GM12878 (cell line): ENCODE measurements at regions not wholly inside any gene's neighbourhood (a gene's known extent, or its start where the extent isn't known, plus 50 kb on each side); places are given as distances from the start of the nearest gene placed in this dataset.

Experiments used
- ATAC-seq: fragments of 200-7000 bp; cut with Tn5 transposase; 3 replicates; pipeline ENCODE4 v1.9.1; 2020; ENCODE audit warnings: mild to moderate bottlenecking, moderate library complexity
- BruUV-seq: library from RNA; stranded (reverse); fragments of 400-500 nt; replicated peaks from 2 replicates; lab custom pipeline; 2021; lab: Mats Ljungman, UMichigan
- CTCF ChIA-PET: fragments of 300-600 bp; sonication (Branson Sonifier 250); formaldehyde crosslinking; extraction: SDS; loops from one replicate; lab custom pipeline; 2021; ENCODE audit warnings: inconsistent platforms; lab: Yijun Ruan, JAX
- POLR2A ChIA-PET: fragments of 350-600 bp; formaldehyde crosslinking; extraction: SDS; loops from one replicate; lab custom pipeline; 2021; ENCODE audit warnings: inconsistent platforms; lab: Charles Lee
- RAD21 ChIA-PET: fragments of 300-600 bp; sonication (Branson Sonifier 250); formaldehyde crosslinking; loops from one replicate; lab custom pipeline; 2023; ENCODE audit warnings: antibody characterized with exemption; ENCODE audit not compliant: unreplicated experiment; lab: Charles Lee
- SMC1A ChIA-PET: fragments of 300-600 bp; sonication (Branson Sonifier 250); formaldehyde crosslinking; loops from one replicate; lab custom pipeline; 2023; ENCODE audit not compliant: unreplicated experiment, uncharacterized antibody; lab: Charles Lee
- DNase-seq: peaks from one replicate; pipeline ENCODE4 v3.0.0-alpha.2; 2011; ENCODE audit warnings: low read depth, low spot score
- FAIRE-seq: peaks from 3 replicates; lab custom pipeline; 2011; peaks lifted over from hg19 to GRCh38; lab: Jason Lieb, UNC
- H2AFZ ChIP-seq: 2 replicates; pipeline ENCODE4 v1.6.0; 2011; ENCODE audit warnings: low read depth, low read length, control low read depth; ENCODE audit not compliant: control insufficient read depth
- H3K27ac ChIP-seq: 2 replicates; pipeline ENCODE4 v1.5.1; 2011; ENCODE audit warnings: control low read depth; ENCODE audit not compliant: control insufficient read depth, insufficient read depth
- H3K27me3 ChIP-seq, 2 experiments: replicated peaks in 1 of 2; 2 replicates each; pipeline versions ENCODE4 v1.6.0 to v1.6.1; 2011; ENCODE audit warnings: low read length in 1 of 2; ENCODE audit not compliant: control insufficient read depth in 2 of 2, insufficient read depth in 2 of 2
- H3K36me3 ChIP-seq, 2 experiments: 2 replicates each; pipeline ENCODE4 v1.5.1; 2011; ENCODE audit warnings: low read length in 1 of 2; ENCODE audit not compliant: control insufficient read depth in 2 of 2, insufficient read depth in 2 of 2
- H3K4me1 ChIP-seq: 2 replicates; pipeline ENCODE4 v1.6.1; 2011; ENCODE audit warnings: mild to moderate bottlenecking, low read length, moderate library complexity, mixed read lengths; ENCODE audit not compliant: control insufficient read depth, insufficient read depth
- H3K4me2 ChIP-seq: 2 replicates; pipeline ENCODE4 v1.6.0; 2011; ENCODE audit warnings: control low read depth; ENCODE audit not compliant: control insufficient read depth, insufficient read depth
- H3K4me3 ChIP-seq: fragments of 200-600 bp; sonication (generic); 2 replicates; pipeline ENCODE4 v1.5.1; 2016
- H3K79me2 ChIP-seq: 2 replicates; pipeline ENCODE4 v1.6.0; 2011; ENCODE audit warnings: low read length; ENCODE audit not compliant: control insufficient read depth, insufficient read depth
- H3K9ac ChIP-seq: 2 replicates; pipeline ENCODE4 v1.8.0; 2011; ENCODE audit warnings: low read length, control low read depth, mixed read lengths; ENCODE audit not compliant: control insufficient read depth, insufficient read depth
- H3K9me3 ChIP-seq: replicated peaks from 3 replicates; pipeline ENCODE4 v1.5.1; 2011; ENCODE audit warnings: mild to moderate bottlenecking, low read length; ENCODE audit not compliant: control insufficient read depth, insufficient read depth
- H4K20me1 ChIP-seq: 2 replicates; pipeline ENCODE4 v1.6.0; 2011; ENCODE audit not compliant: control insufficient read depth, insufficient read depth
- ATF7 ChIP-seq: fragments of 450-650 bp; IDR thresholded peaks from 2 replicates; pipeline ENCODE4 v1.6.1; 2016; ENCODE audit warnings: low read depth, mild to moderate bottlenecking
- BCL11A ChIP-seq: IDR thresholded peaks from 2 replicates; pipeline ENCODE4 v1.6.1; 2011; ENCODE audit warnings: low read depth, low read length
- BRCA1 ChIP-seq: IDR thresholded peaks from 2 replicates; pipeline ENCODE4 v1.6.1; 2011; ENCODE audit warnings: low read depth, low read length, improper control_type of control experiment
- CEBPZ ChIP-seq: fragments of 150-350 bp; IDR thresholded peaks from 2 replicates; pipeline ENCODE4 v1.6.1; 2016; ENCODE audit warnings: low read depth, low read length
- EGR1 ChIP-seq, 2 experiments: IDR thresholded peaks; 1 replicate in 1 of 2; 2 replicates in 1 of 2; pipeline ENCODE4 v1.6.1; 2011 to 2012; ENCODE audit warnings: low read depth in 2 of 2, low read length in 2 of 2, borderline replicate concordance in 1 of 2, mild to moderate bottlenecking in 1 of 2, moderate library complexity in 1 of 2
- ESRRA ChIP-seq: IDR thresholded peaks from 2 replicates; pipeline ENCODE4 v1.6.1; 2012; ENCODE audit warnings: mild to moderate bottlenecking, low read length, improper control_type of control experiment
- GABPA ChIP-seq: IDR thresholded peaks from 2 replicates; pipeline ENCODE4 v1.6.1; 2014; ENCODE audit warnings: antibody characterized with exemption, low read depth, mild to moderate bottlenecking, inconsistent platforms
- GATAD2B ChIP-seq: fragments of 450-650 bp; conservative IDR thresholded peaks from 2 replicates; pipeline ENCODE4 v1.6.1; 2017; ENCODE audit warnings: low read depth, mild to moderate bottlenecking, moderate library complexity
- IKZF2 ChIP-seq, 2 experiments: fragments of 450-650 bp; IDR thresholded peaks; 2 replicates each; pipeline ENCODE4 v1.6.1; 2017; ENCODE audit warnings: mild to moderate bottlenecking in 2 of 2, moderate library complexity in 2 of 2
- MAX ChIP-seq: IDR thresholded peaks from 2 replicates; pipeline ENCODE4 v1.6.1; 2012; ENCODE audit warnings: low read depth, low read length, improper control_type of control experiment
- MYC ChIP-seq: IDR thresholded peaks from 2 replicates; pipeline ENCODE4 v1.6.1; 2011; ENCODE audit warnings: mild to moderate bottlenecking, low read length, moderate library complexity, inconsistent platforms; ENCODE audit not compliant: insufficient read depth, insufficient replicate concordance, insufficient read length, severe bottlenecking
- PBX3 ChIP-seq: IDR thresholded peaks from 2 replicates; pipeline ENCODE4 v1.6.1; 2011; ENCODE audit warnings: mild to moderate bottlenecking, low read depth, low read length, moderate library complexity; ENCODE audit not compliant: insufficient replicate concordance
- REST ChIP-seq: IDR thresholded peaks from 2 replicates; pipeline ENCODE4 v1.6.1; 2012; ENCODE audit warnings: mild to moderate bottlenecking, low read depth, low read length
- STAT1 ChIP-seq: fragments of 450-650 bp; conservative IDR thresholded peaks from 2 replicates; pipeline ENCODE4 v1.6.1; 2014; ENCODE audit warnings: antibody characterized with exemption, mild to moderate bottlenecking
- USF1 ChIP-seq: IDR thresholded peaks from 2 replicates; pipeline ENCODE4 v1.6.1; 2011; ENCODE audit warnings: borderline replicate concordance, low read depth, mild to moderate bottlenecking, moderate library complexity, mixed read lengths, low read length; ENCODE audit not compliant: insufficient read depth; ENCODE audit errors: extremely low read length
- YY1 ChIP-seq: IDR thresholded peaks from 2 replicates; pipeline ENCODE4 v1.6.1; 2011; ENCODE audit warnings: low read depth, mild to moderate bottlenecking, low read length
- WGBS: methylation state at CpG from one replicate; pipeline ENCODE4 v1.1.6; 2016; ENCODE audit warnings: low lambda C conversion rate; ENCODE audit not compliant: insufficient replicate concordance, insufficient coverage; ENCODE audit errors: missing lambda C conversion rate; 5-methylcytosine and 5-hydroxymethylcytosine counted together
- in situ Hi-C: fragments of 300-500 bp; cut with MboI; formaldehyde crosslinking; loops from 9 replicates; pipeline ENCODE4 v1.14.3; 2018; ENCODE audit warnings: mixed read lengths
- intact Hi-C: fragments of 100-400 bp; cut with micrococcal nuclease; formaldehyde crosslinking; loops from one replicate; pipeline ENCODE4 v1.14.2; 2022; ENCODE audit not compliant: unreplicated experiment

- no peak overlapping the region for H3K27ac ChIP-seq
- no peaks in the 10 kb centered on the region for H3K79me2 ChIP-seq
- in situ Hi-C loops (no loop called here), intact Hi-C loops (no loop called here)
- FAIRE-seq (no peak), ATAC-seq (no peak), DNase-seq (no peak)
- no peak overlapping the region for H3K4me2 ChIP-seq
- H2AFZ ChIP-seq: no peak overlapping the region
- H4K20me1 ChIP-seq: no peaks in the 10 kb centered on the region
- no peaks in the 10 kb centered on the region for H3K36me3 ChIP-seq
- CTCF ChIA-PET: no interaction called here
- no TSS peak for BruUV-seq
- RAD21 ChIA-PET: no interaction called here
- SMC1A ChIA-PET: no interaction called here
- H3K9ac ChIP-seq: no peak overlapping the region
- no peaks in the 10 kb centered on the region for H3K27me3 ChIP-seq
- WGBS: 22% methylated on average over 1 of the region's 1 CpG
- POLR2A ChIA-PET: no interaction called here
- no peaks in the 10 kb centered on the region for H3K4me1 ChIP-seq
- H3K4me3 ChIP-seq: no peak overlapping the region
- H3K9me3 ChIP-seq: no peaks in the 10 kb centered on the region
- no peak for TF ChIP-seq USF1
- no peak for TF ChIP-seq MAX
- no peak for TF ChIP-seq REST
- no peak for TF ChIP-seq IKZF2 (IDR thresholded peaks at IDR 0.05)
- no peak for TF ChIP-seq CEBPZ
- no peak for TF ChIP-seq BCL11A
- TF ChIP-seq ESRRA: no peak
- no peak for TF ChIP-seq STAT1
- no peak for TF ChIP-seq GATAD2B
- TF ChIP-seq BRCA1: no peak
- no peak for TF ChIP-seq MYC
- no peak for TF ChIP-seq YY1
- TF ChIP-seq EGR1 (IDR thresholded peaks at IDR 0.05; ENCODE audit: borderline replicate concordance in 1 of 2, low read depth in 2 of 2, low read length in 2 of 2): no peak
- no peak for TF ChIP-seq ATF7
- TF ChIP-seq PBX3: no peak
- no peak for TF ChIP-seq GABPA
Observed at GRCh38 chr2:145078923-145079322, 559.0 kb upstream of the ZEB2 start.
